HG02852 (cell line): ENCODE measurements at regions not wholly inside any gene's neighbourhood (a gene's known extent, or its start where the extent isn't known, plus 50 kb on each side); places are given as distances from the start of the nearest gene placed in this dataset.

Experiments used
- ATAC-seq: cut with Tn5 transposase; IDR thresholded peaks from one replicate; pipeline ENCODE4 v1.9.1; 2021; ENCODE audit warnings: mild to moderate bottlenecking, moderate library complexity; ENCODE audit not compliant: unreplicated experiment

DNA sequence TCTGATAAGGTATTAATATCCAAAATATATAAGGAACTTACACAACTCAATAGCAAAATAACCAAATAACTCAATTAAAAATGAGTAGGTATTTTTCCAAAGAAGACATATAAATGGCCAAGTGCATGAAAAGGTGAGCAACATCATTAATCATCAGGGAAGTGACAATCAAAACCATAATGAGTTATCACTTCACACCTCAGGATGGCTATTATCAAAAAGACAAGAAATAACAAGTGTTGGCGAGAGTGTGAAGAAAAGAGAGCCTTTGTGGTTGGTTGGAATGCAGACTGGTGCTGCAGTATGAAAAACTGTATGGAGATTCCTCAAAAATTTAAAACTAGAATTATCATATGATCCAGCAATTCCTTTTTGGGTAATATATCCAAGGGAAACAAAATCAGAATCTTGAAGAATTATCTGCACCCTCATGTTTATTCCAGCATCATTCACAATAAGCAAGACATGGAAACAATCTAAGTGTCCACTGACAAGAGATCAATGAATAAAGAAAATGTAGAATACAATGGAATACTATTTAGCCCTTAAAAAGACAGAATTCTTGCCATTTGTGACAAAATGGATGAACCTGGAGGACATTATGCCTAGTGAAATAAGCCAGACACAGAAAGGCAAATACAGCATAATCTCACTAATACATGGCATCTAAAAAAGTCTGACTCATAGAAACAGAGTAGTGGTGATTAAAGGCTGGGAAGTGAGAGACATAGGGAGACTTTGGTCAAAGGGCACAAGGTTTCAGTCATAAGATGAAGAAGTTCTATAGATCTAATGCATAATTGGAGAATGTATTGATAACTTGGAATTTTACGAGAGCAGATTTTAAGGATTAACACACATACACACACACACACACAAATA is 175.6 kb downstream of the FOXA2 start:
- no peak for ATAC-seq

DNA sequence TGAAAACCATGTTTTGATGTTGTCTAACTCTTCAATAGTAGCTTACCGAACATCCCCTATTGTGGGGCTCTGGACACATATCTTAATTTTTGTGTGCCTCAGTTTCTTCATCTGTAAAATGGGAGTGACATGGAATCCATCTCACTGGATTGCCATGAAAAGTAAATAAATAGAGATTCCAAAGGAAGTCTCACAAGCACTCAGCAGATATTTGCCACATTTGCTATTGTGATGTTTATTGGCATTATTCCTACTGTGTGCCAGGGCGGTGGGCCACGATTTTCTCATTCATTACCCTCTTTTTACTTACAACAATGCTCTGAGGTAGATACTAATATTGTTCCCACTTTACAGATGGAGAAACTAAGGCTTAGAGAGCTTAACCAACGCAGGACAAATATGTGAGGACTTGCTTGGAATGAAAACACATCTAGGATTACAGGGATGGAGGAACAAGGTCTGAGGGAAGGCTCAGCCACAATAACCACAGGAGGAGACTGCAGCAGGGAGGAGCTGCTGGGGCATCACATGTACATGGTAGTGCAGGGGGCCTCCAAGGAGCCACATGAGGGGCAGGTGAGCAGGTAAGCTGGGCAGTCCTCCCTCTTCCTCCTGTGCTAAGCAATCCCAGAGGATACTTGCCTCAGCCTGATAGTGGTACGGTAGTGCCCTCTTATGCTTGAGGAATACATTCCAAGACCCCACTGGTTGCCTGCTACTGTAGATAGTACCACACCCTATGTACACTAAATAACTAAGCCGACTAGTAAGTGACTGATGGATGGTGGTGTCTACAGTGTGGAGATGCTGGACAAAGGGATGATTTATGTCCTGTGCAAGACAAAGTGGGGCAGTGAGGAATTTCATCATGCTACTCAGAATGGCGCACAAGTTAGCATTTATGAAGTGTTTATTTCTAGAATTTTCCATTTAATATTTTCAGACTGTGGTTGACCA is 176.9 kb downstream of the FOXA2 start:
- ATAC-seq: no peak

DNA sequence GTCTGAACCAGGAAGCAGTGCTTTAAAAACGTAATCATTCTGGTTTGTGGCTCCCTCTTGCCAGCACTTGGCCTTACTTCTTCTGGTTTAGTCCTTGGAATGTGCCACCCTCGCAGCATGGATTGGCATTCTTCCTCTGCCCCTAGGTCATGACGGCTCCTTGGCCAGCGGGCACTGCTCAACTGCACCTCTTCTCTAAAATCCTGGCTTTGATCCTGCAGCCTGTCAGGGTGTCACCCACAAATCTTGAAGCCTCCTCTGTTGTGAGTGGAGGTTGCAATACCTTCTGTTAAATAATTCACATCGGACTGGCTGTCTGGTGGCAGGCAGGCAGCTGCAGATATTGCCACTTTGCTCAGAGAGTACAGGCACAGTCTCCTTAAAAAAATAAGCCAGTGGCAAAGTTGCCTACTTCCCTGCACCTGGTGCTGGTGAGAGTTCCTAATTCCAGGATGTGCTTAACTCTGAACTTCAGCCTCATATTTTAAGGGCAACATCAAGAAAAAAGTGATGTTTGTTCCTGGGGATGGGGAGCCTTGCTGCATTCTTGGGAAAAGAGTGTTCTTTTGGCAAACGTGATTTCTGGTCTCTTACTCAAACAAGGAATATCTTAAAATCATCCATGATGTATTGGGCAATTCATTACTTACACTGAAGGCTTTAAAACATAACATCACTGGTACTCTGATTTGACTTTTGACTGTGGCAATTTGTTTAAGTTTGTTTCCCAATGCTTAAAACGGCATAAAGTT is 179.8 kb downstream of the FOXA2 start:
- ATAC-seq: no peak

DNA sequence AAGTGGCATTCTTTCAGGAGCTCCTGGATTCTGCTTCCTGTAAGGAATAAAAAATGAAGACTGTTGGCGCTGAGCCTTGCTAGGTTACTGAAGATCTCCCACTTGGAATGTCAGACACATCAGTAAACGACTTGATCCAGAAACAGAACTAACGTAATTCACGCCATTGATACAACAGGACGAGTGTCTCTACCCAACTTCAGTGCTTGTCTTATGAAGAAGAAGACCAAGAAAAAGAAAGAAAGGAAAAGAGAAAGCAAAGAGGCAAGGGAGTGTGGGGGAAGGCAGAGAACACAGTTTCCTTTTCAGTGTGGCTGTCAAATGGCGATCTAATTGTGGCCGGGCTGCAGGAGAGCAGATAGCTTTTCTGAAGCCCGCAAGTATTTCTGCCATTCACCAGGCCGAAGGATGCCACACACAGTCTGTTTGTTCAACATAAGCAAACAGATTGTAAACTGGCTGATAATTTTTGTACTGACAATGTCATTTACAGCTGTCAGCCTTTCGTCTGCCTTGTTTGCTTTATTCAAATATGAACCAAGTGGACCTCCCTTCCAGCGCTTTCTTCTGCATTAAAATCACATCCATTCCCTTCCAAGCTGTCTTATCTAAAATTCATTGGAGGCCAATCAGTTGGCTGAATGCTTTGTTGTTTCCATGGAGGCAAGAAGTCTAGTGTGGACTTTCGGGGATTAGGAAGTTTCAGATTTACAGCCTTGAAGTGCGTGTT is 180.6 kb downstream of the FOXA2 start:
- ATAC-seq: no peak

DNA sequence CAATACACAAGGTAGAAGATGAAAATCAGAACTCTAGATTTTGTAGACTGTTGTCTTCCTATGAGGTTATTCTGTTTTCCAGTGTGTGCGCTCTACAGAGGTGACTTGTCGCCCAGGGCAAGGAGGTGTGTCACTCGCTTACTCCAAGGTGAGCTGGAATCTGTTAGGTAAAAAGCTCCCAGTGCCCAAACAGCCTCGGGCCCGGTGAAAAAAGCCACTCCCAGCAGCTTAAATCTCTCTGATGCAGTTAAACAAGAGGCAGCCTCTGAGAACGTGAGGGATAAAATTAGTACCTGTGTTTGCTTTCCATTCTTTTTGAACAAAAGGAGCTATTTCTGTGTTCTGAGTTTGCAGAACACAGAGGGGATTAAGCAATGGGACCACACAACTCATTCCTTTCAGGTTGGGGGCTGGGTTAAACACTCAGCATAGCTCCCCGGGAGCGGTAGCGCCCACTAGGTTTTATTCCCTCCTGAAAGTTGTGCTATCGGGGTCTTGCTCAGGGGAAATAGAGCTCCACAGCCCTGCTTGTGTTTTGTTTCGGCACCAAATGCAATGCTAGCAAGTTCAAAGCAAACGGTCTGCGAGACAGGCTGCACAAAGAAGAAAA is 181.2 kb downstream of the FOXA2 start:
- ATAC-seq: no peak

DNA sequence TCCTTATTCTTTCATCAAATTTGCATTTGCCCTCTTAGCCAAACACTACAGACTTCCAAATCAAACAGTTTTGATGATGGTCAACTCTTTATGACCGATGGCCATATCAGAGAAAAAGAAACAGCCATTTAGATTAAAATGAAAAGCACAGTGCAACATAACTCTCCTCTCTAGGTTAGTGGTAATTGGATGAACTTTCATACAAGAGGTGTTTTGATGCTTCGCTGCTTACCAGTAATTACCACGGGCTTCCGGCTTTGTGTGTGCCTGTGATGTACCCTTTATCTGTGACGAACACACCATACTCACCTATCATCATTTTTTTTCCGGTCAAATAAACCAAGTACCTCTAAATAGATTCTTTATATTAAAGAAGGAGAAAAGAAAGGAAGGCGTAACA is 181.8 kb downstream of the FOXA2 start:
- ATAC-seq: no peak

DNA sequence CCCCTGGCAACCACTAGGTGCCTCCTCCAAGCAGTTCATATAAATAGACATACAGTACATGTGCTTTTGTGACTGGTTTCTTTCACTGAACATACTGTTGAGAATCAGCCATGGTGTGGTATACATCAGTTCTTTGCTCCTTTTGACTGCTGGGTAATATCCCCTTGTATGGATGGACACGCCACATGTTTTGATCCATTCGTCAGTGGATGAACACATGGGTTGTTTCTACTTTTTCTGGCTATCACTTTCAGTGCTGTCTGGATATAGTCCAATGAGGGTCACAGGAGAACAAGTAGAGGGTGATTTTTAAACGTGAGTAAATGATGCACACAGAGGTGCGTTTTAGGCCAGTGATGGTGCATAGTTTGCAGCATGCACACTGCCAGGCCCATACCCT is 183.9 kb downstream of the FOXA2 start:
- no peak for ATAC-seq

DNA sequence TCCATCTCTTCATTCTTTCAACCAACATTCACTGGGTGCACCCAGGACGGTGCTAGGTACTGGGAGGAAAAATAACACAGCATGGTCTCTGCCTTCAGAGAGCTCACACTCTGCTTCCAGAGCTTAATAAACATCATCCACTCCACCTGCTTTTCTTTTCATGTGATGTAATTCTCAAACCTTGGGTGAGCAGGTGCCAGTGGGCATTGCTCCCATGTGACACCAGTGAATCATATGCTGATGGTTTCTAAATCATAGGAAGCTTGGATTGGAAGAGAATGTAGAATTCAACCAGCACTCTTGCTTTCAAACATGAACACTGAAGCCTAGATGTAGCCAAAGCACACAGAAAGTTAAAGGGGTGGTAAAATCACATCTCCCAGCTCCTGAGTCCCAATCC is 189.8 kb downstream of the FOXA2 start:
- ATAC-seq: no peak

DNA sequence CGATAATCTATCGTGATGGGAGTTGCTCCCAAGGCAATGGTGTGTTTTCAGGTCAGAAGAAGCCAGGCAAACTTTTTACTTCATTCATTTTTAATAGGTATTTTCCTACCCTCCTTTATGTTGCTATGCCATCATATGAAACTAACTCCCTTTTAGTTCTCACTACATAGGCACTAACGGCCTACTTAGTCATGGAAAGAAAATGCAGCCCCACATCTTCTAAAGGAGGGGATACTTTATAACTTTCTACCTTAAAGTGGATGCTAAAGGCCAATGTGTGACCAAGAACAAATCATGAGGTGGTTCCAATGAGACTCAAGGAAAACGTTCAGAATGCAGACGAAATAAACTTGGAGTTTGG is 193.8 kb downstream of the FOXA2 start:
- no peak for ATAC-seq

DNA sequence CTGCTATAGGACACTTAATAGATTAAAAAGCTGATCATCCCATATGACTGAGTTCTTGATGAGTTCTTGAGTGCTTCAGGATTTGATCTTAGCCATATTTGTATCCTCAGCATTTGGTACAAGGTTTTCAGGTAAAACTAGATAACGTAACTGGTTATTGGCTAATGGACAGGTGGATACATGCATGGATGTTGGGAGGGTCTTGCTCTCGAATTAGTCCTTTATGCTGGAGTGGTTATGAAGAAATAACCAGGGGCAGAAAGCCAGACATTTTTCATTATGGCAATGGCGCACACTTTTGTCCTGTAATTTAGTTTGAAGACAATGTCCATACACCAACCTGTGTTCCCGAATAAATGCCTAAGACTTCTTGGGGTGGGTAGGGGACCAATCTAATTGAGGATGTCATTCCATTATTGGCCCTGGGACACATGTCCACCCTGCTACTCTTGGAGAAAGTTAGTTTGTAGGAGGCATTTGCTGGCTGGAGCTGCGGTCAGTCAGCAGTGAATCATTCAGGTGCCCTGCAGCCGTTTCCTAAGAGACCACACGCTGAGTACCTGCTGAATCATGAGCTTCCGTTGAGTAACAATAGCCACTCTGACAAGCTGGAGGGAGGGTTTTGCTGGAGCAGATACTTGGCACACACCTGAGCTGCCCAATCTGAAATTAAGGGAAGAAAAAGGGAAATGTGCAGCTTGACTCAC is 194.4 kb downstream of the FOXA2 start:
- ATAC-seq: no peak

DNA sequence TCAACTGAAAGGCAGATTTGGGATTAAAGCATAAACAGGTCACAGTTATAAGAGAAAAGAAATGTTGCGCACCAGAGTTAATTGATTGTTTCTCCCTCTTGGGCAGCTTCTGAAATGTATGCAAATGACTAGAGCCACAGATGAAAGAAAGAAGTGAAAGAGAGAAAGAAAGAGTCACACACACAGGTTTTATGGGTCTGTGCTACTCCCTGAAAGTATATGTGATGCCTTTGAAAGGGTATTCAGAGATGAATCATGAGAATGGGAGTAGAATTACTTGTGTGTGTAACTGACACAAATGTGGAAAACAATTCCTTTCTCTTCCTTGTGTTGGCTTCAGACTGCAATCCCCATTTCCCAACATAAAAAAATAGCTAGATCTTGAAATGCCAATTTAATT is 196.9 kb downstream of the FOXA2 start:
- ATAC-seq: no peak

DNA sequence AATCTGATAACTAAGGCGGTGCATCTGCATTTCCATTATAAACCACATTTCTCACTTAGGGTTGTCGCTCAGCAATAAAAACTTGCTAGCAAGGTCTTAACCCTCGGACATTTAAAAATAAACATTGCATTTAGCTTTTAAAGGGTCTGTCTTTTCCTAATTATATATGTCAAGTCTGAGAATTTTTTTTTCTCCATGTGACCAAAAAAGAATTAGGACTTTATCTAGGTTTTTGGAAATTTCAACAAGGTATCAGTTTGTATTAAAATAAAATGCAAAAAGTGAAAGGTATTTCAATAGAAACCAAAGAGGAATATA is 198.1 kb downstream of the FOXA2 start:
- no peak for ATAC-seq

DNA sequence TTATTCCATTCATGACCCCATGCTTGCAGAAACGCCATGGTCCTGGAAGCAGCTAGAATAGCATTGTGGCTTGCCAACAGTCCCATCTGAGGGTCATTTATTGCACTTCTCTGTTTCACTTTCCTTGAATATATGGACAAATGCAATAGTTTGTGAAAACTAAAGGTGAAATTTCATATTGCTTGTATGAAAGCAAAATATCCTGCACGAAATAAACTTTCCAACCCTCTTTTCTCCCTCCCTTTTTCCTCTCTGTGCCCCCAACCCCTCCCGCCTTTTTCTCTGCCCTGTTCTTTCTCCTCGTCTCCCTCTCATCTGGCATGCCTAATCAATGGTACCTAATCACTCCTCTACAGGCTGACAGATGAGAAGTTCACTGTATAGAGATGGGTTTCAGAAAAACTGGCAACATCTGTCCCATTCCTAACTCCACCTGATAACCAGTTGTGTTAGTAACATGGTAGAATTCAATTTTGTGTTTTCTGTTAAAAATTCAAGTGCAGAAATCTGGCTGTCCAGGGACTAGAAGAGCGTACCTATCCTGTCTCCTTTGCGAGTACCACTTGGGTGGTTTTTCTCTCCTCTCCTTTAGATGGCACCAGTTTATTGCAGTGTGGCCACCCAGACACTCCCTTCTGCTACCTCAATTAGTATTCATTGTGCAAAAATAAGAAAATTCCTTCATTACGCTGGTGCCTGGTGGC is 198.6 kb downstream of the FOXA2 start:
- ATAC-seq: no peak

DNA sequence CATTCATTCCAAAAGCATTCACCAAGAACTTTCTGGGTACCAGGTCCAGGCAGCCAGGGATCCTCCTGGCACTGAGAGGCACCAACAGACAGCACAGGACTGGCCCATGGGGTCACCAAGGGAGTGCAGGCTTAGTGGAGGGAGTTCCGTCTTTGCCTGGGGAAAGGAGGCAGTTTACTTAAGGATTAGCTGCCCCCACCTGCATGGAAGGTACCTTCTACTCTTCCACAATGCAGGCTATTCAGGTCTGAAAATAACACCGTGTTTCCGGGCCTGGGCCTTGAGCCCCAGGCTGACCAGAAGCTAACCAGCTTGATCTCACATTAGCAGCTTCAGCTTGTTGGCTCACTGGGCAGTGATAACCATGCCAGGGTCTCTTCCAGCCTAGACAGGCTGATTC is 199.4 kb downstream of the FOXA2 start:
- ATAC-seq: no peak

DNA sequence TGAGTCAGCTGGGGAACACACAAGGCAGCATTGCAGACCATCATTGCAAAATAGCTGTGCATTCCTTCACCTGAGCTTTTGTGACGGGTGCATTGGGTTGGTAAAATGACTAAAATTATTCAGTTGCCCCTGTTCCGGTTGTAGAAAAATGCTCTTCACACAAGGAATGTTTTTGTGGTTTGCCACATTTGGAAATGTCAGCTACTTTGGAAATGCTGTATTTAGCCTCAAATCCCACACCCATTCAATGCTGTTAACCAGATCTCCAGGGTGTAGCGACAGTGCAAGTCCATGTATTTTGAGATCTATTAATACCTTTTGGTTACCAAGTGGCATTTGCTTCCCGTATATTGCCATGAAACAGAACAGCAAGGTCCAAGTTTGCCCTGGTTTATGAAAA is 201.2 kb downstream of the FOXA2 start:
- ATAC-seq: no peak

DNA sequence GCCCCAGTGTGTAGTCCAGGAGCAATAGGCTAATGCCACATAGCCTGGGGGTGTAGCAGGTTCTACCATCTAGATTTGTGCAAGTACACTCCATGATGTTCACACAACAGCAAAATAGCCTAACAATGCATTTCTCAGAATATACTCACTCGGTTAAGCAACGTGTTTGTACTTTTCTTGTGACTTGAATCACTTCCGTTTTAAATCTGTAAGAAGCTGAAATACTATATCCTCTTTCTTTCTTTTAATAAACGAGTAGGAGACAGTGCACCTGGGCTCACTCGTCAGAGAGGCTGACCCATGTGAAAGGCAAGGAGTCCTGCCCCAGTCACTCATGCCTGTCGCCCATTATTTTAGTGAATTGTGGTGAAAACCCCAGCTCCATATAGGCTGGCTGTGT is 201.6 kb downstream of the FOXA2 start:
- ATAC-seq: no peak

DNA sequence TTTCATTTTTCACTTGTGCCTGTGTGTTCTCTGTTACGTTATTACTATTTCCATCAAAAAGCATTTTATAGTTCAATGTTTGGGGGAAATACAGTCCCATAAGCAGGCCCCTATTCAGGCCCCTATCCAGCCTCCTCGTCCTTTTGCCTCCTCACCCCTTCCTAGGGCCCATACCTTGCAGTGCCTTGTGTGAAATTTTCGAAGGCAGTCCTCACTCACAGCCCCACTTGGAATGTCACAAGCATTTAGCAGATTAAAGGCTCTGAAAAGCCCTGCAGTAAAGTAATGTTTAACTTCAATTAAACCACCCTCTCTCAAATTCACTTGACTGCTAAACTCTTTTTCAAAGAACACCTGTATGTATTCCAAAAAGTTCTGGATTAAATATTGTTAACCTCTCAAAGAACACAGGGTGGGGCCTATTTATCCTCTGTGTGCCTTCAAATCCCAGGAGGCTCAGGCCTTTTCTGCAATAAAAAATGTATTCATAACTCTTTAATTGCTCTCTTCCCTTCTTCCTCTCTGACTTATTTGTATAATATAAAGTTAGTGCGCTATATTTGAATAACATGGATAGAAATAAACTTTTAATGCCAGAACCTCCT is 202.5 kb downstream of the FOXA2 start:
- ATAC-seq: no peak

DNA sequence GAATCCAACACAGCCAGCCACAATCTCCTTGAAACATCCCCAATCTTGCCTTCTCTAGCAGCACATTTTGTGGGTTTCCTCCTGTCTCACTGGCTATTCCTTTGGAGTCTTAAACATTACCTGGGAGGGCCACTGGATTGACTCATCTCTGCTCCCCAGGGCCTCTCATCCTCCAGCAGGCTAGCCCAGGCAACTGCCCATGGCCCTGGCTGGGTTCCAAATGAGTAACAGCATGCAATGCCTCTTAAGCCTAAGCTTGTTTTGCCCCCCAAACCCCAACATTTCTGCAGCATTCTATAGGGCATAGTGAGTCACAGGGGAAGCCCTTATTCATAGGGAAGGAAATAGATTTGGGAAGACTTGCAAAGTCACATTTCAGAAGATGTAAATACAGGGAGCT is 204.9 kb downstream of the FOXA2 start:
- ATAC-seq: no peak
